Smooth muscle cell of the brain vasculature (primary cell): ENCODE measurements at regions not wholly inside any gene's neighbourhood (a gene's known extent, or its start where the extent isn't known, plus 50 kb on each side); places are given as distances from the start of the nearest gene placed in this dataset.
"Not testable (repeated sequence)": the region's sequence is repeated elsewhere in the genome, so short reads cannot be mapped to it uniquely, and the experiment has no call there.

ENCODE experiments used
- DNase-seq: peaks from one replicate; pipeline ENCODE4 v3.0.0-alpha.2; 2012; ENCODE audit warnings: low read depth, low spot score

- no peak for DNase-seq
These were observed 141.7 kb upstream of the SEMA3D start for GRCh38 chr7:85328456-85328998.

GRCh38 chr7:85324145-85324799, 137.4 kb upstream of the SEMA3D start:
- no peak for DNase-seq

DNA sequence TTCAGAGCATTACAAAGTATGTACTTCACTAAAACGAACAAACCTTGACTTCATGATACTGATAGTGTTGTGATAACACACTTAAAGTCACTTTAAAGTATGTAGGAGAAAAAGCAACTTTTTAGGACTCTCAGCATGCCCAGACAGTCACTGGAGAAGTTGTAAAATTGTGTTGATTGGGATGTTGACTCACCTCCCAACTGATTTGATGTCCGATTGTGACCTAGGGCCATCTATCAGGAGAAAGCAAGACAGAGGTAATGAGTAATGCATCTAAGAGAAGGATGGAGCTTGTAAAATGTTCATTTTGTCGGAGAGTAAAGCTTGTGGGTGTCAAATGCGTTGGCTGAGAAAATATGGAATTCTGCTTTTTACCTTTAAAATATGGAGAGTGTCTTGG, 135.4 kb upstream of the SEMA3D start:
- no peak for DNase-seq

DNA sequence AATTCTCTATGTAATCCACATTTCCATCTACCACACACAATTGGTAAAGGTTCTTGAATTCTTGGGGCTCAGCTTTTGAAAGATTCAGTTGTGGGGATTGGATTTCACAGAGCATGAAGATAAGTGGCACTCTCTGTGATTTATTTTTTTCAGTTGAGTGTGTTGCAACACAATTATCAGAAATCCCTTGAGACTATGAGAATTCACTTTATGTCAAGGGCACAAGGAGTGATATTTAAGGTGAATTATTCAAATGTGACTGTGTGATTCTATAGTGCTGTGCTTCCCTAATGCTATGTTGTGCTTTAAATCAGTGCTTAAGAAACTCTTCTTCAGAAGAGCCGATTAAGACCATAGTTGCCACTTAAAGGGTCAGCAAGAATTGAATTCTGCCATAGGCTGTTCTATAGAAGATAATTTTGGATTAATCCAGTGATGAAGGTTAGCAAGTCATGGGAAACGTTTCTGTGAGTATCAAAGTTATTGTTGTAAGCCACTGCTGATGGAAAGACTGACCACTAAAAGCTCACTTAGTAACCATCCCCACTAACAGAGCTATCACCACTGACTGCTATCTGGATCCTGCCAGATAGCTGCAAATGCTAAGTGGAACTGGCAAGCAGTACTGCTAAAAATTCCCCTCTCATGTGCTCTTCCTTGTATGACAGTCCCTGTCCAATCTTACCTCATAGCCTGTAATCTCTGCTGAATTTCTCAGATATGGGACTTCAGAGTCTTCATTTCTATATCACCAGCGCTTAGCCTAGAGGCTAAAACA, 134.0 kb upstream of the SEMA3D start:
- DNase-seq: no peak

GRCh38 chr7:85316489-85316888, 129.6 kb upstream of the SEMA3D start:
- no peak for DNase-seq

DNA sequence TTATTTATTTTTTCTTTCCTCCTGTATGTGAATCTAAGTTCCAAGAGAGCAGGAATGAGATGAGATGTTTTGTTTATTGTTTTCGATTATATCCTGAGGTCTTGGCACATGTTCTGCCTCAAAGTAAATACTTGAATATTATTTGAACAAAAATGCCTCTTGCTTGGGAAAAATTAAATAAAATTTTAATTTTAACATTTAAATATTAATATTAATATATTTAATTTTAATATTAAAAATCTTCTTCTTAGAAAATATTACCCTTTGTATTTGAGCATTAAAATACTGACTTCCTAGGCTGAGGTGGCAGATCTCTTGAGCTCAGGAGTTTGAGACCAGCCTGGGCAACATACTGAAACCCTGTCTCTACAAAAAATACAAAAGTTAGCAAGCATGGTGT, 123.4 kb upstream of the SEMA3D start:
- DNase-seq: no peak

GRCh38 chr7:85306115-85306514, 119.3 kb upstream of the SEMA3D start:
- no peak for DNase-seq

DNA sequence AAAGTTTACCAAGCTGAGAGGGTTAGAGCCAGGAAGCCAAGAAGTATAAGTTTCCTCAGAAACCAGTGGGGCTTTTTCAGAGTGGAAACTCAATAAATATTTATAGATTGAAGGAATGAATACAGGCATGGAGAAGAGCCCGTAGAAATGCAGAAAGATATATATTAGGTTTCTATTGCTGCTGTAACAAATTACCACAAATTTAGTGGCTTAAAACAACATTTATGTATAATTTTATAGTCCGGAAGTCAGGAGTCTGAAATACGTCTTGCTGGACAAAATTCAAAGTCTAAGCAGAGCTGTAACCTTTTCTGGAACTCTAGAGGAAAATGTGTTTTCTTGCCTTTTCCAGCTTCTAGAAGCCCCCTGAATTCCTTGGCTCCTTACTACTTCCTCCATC, 107.3 kb upstream of the SEMA3D start:
- DNase-seq: no peak

DNA sequence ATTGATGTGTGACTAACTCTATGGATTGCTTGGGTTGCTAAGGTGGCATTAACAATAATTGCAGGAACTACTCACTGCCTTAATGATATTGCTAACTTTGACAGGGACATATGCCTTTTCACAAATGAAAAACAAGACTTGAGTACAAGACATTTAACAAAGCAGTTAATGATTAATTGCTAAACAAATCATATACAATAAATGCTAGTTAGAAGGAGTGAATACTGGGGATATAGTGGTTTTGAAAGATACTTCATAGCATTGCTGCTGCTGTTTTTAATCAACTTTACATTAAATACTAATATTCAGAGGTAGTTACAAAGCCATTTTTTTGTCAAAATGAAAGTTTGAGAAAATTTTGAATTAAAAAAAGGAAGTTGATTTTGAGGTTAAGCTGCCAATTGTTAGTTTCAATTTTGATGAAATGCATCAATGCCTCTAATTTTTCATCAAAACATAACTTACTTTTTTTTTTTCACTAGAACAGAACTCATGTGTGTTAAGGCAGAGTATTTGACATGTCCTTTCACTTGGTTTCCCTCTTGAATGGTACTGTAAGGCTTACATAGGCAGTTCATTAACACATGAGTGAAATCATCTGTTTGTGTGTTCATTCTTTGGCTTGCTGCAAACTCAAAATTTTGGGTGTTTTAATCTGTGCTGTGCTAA, 106.2 kb upstream of the SEMA3D start:
- no peak for DNase-seq

- no peak for DNase-seq
These were observed 103.4 kb upstream of the SEMA3D start for GRCh38 chr7:85290269-85290668.

DNA sequence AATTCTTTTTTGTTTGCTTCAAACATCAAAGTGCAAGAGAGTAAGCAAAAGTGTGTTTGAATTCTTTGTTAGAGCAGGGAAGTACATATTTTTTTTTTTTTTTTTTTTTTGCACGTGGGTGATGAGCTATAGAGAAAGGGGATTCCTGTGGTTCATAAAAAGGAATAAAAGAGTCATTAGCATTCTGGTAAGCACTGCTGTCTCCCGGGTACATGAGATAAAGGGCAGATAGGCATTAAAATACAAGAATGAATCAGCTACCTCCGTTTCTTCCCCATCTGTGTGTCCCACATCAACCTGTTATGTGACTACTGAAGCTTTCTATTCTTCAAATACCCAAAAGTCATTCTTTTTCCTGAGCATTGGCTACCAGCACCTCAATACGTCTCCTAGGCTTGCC, 102.4 kb upstream of the SEMA3D start:
- DNase-seq: no peak

- DNase-seq: no peak
These were observed 100.4 kb upstream of the SEMA3D start for GRCh38 chr7:85287106-85287825.

- no peak for DNase-seq
These were observed 99.6 kb upstream of the SEMA3D start for GRCh38 chr7:85286446-85286845.

DNA sequence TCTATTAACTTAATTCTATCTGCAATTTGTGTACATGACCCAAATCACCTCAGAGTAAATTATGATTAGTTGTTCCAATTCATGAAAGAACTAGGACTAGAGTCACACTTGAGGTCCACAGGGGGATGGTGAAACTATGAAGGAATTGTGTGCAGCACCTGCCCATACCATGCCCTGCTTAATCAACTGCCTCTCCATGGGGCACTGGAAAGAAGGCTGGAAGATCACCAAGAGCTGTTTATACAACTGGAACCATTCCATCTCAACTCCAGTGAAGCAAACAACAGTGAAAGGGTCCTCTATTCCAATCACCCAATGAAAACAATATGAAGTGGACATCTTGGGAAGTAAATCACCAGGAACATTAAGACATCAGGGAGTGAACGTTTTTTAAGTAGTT, 98.7 kb upstream of the SEMA3D start:
- DNase-seq: no peak

GRCh38 chr7:85275204-85275603, 88.3 kb upstream of the SEMA3D start:
- no peak for DNase-seq

DNA sequence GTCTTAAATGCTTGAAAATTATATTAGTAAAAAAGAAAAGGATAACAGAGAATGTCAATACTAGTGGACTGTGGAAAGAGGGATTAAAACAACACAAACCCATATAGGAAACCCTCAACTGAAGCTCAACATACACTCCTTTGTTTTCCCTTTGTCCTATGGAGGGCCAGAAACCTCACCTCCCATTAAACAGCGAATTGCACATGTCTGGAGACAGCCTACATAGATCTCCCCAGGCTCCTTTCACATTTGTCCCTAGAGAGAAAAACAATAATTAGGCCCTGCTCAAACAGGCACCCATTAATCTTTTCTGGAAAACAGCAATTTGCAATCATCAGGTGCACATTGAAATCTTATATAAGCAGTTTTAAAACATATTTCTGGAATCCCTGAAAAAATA, 87.6 kb upstream of the SEMA3D start:
- no peak for DNase-seq

- DNase-seq: no peak
These were observed 76.0 kb upstream of the SEMA3D start for GRCh38 chr7:85262891-85263290.

- DNase-seq: no peak
These were observed 74.5 kb upstream of the SEMA3D start for GRCh38 chr7:85261336-85261735.

GRCh38 chr7:85249787-85250186, 62.9 kb upstream of the SEMA3D start:
- DNase-seq: not testable (repeated sequence)

DNA sequence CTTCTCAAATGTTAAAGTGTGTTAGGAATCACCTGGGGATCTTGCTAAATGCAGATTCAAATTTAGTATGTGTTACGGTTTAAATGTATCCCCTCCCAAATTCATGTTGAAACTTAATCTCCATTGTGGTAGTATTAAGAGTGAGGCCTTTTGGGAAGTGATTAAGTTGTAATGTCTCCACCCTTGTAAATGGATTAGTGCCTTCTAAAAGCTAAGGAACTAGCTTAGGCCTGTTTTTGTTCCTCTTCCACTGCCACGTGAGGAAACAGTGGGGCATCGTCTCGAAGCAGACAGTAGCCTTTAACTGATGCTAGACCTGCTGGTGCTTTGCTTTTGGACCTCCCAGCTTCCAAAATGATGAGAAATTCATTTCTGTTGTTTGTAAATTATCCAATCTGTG, 52.3 kb upstream of the SEMA3D start:
- no peak for DNase-seq

DNA sequence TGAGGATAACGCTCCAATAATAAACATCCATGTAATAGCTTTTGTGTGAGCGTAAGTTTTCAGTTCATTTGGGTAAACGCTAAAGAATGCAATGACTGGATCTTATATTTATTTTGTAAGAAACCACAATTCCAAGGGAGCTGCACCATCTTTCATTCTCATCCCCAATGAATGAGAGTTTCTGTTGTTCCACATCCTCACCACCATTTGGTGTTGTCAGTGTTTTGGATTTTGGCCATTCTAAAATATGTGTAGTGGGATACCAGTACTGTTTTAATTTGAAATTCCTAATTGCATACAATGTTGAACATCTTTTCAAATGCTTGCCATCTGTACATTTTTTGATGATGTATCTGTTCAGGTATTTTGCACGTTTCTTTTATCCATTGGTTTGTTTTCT, 50.9 kb upstream of the SEMA3D start:
- no peak for DNase-seq
